ENCODE measurements at regions not wholly inside any gene's neighbourhood (a gene's known extent, or its start where the extent isn't known, plus 50 kb on each side); places are given as distances from the start of the nearest gene placed in this dataset.

DNA sequence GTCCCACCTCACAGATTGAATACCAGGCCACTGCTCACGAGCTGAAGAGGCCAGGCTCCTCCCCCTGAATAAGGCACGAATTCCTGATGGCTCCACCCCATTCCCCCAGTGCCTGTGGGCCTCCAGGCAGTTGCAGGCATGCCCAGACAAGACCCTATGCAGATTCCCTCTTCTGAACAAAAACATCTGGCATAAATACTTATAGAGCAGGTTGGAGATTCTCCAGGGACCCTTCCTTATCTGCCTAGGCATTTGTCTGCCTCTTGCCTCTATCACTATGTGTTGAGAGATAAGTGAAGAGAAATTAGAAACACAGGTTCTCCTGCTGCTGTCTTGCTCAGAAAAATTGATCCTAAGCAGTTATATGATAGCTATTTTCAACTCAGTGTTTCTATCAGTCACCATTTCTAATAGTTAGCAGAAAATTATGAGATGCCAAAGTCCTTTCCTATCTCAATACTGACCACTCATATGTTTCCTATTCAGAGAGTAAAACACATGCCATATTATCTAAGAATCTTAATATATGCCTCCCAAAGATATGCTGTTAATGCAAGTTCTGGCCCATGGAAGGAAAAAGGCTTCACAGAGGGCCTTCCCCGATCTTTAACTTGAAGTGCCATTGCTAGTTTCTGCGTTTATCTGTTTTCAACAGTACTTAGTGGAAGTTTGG, 364.0 kb downstream of the KCTD12 start:
- Histone ChIP-seq H3K79me2 (ENCODE audit: control insufficient read depth, insufficient read depth, low read length) (no peaks in the 10 kb centered on the region), H3K9ac (ENCODE audit: control insufficient read depth, extremely low read depth, insufficient read depth, low read length) (no peak overlapping the region), H3K4me2 (ENCODE audit: control insufficient read depth, extremely low read depth, insufficient read depth, low read depth, low read length) (no peak overlapping the region), H3K27me3 (ENCODE audit: control insufficient read depth, extremely low read depth, insufficient read depth, low read length) (no peaks in the 10 kb centered on the region), H3K27ac (ENCODE audit: control insufficient read depth, insufficient read depth, low read length) (no peak overlapping the region), H3K4me3 (ENCODE audit: control insufficient read depth in 2 of 3, extremely low read depth in 1 of 3, insufficient read depth in 2 of 3, low read depth in 1 of 3, low read length in 3 of 3) (no peak overlapping the region), H3K36me3 (ENCODE audit: control insufficient read depth in 2 of 2, extremely low read depth in 1 of 2, insufficient read depth in 2 of 2, low read length in 2 of 2) (no peaks in the 10 kb centered on the region), H3K4me1 (ENCODE audit: control insufficient read depth, extremely low read depth, insufficient read depth, low read length) (peaks cover 4% of the 10 kb centered on the region), H2AFZ (ENCODE audit: control insufficient read depth, low read length) (peak overlapping the region; percentile 22), H3K9me3 (ENCODE audit: control insufficient read depth, low read depth, low read length) (no peaks in the 10 kb centered on the region), H3K9me1 (ENCODE audit: control insufficient read depth, extremely low read depth, insufficient read depth, low read length) (no peaks in the 10 kb centered on the region), H4K20me1 (ENCODE audit: control insufficient read depth, extremely low read depth, insufficient read depth, low read length) (no peaks in the 10 kb centered on the region)
- FAIRE-seq (peak; percentile 53), DNase-seq (ENCODE audit: low read depth, low spot score) (peak; percentile 2)
- dilution Hi-C loops (cut with MboI; ENCODE audit: extremely low pct_ligation_motif_present, low sequenced_read_pairs): no loop called here
- TF ChIP-seq, protein P1, sequence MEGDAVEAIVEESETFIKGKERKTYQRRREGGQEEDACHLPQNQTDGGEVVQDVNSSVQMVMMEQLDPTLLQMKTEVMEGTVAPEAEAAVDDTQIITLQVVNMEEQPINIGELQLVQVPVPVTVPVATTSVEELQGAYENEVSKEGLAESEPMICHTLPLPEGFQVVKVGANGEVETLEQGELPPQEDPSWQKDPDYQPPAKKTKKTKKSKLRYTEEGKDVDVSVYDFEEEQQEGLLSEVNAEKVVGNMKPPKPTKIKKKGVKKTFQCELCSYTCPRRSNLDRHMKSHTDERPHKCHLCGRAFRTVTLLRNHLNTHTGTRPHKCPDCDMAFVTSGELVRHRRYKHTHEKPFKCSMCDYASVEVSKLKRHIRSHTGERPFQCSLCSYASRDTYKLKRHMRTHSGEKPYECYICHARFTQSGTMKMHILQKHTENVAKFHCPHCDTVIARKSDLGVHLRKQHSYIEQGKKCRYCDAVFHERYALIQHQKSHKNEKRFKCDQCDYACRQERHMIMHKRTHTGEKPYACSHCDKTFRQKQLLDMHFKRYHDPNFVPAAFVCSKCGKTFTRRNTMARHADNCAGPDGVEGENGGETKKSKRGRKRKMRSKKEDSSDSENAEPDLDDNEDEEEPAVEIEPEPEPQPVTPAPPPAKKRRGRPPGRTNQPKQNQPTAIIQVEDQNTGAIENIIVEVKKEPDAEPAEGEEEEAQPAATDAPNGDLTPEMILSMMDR (optimal IDR thresholded peaks at IDR 0.05 in 1 of 3, IDR thresholded peaks at IDR 0.05 in 1 of 3, conservative IDR thresholded peaks at IDR 0.05 in 1 of 3; ENCODE audit: extremely low read depth in 1 of 3, insufficient read depth in 2 of 3, low read length in 3 of 3): no peak
- TF ChIP-seq EZH2 (IDR thresholded peaks at IDR 0.05; ENCODE audit: low read length): no peak

DNA sequence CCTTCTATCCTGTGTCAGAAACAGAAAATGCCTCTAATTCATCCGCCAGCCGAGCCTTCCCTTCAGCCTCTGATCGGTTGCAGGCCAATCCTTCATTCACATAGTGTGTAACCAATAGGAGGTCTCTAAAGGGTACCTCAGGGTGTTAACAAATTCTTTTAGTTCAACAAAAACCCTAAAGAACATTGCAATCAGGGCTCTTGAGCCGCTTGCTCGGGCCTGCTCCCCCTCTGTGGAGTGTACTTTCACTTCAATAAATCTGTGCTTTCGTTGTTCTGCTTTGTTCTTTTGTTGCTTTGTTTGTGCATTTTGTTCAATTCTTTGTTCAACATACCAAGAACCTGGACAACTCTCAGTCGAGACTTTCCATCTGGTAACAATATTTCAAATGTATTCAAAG, 366.5 kb downstream of the KCTD12 start:
- Histone ChIP-seq H3K4me2 (ENCODE audit: control insufficient read depth, extremely low read depth, insufficient read depth, low read depth, low read length) (no peak overlapping the region), H3K9me3 (ENCODE audit: control insufficient read depth, low read depth, low read length) (no peaks in the 10 kb centered on the region), H3K4me3 (ENCODE audit: control insufficient read depth in 2 of 3, extremely low read depth in 1 of 3, insufficient read depth in 2 of 3, low read depth in 1 of 3, low read length in 3 of 3) (no peak overlapping the region), H3K27ac (ENCODE audit: control insufficient read depth, insufficient read depth, low read length) (no peak overlapping the region), H3K4me1 (ENCODE audit: control insufficient read depth, extremely low read depth, insufficient read depth, low read length) (peaks cover 4% of the 10 kb centered on the region), H4K20me1 (ENCODE audit: control insufficient read depth, extremely low read depth, insufficient read depth, low read length) (no peaks in the 10 kb centered on the region), H3K36me3 (ENCODE audit: control insufficient read depth in 2 of 2, extremely low read depth in 1 of 2, insufficient read depth in 2 of 2, low read length in 2 of 2) (no peaks in the 10 kb centered on the region), H3K27me3 (ENCODE audit: control insufficient read depth, extremely low read depth, insufficient read depth, low read length) (no peaks in the 10 kb centered on the region), H2AFZ (ENCODE audit: control insufficient read depth, low read length) (no peak overlapping the region), H3K9me1 (ENCODE audit: control insufficient read depth, extremely low read depth, insufficient read depth, low read length) (no peaks in the 10 kb centered on the region), H3K79me2 (ENCODE audit: control insufficient read depth, insufficient read depth, low read length) (no peaks in the 10 kb centered on the region), H3K9ac (ENCODE audit: control insufficient read depth, extremely low read depth, insufficient read depth, low read length) (no peak overlapping the region)
- no peak for FAIRE-seq
- TF ChIP-seq, protein P1 (optimal IDR thresholded peaks at IDR 0.05 in 1 of 3, IDR thresholded peaks at IDR 0.05 in 1 of 3, conservative IDR thresholded peaks at IDR 0.05 in 1 of 3; ENCODE audit: extremely low read depth in 1 of 3, insufficient read depth in 2 of 3, low read length in 3 of 3): no peak
- TF ChIP-seq EZH2 (IDR thresholded peaks at IDR 0.05; ENCODE audit: low read length): no peak
- DNase-seq (ENCODE audit: low read depth, low spot score): no peak
- dilution Hi-C loops (cut with MboI; ENCODE audit: extremely low pct_ligation_motif_present, low sequenced_read_pairs): no loop called here
